OCI-LY1 (cell line): ENCODE measurements at regions not wholly inside any gene's neighbourhood (a gene's known extent, or its start where the extent isn't known, plus 50 kb on each side); places are given as distances from the start of the nearest gene placed in this dataset.

Source experiments
- CTCF ChIP-seq: fragments of 200-600 bp; sonication (generic), shearing (Covaris generic); IDR thresholded peaks from 2 replicates; pipeline ENCODE4 v1.5.1; 2017; ENCODE audit warnings: mild to moderate bottlenecking, antibody characterized with exemption, low read length, moderate library complexity, mixed read lengths
- EZH2 ChIP-seq: fragments of 200-600 bp; sonication (generic), shearing (Covaris generic); IDR thresholded peaks from 2 replicates; pipeline ENCODE4 v1.8.0; 2017; ENCODE audit warnings: borderline replicate concordance, mixed run types, mild to moderate bottlenecking, antibody characterized with exemption, low read length, moderate library complexity, mixed read lengths

GRCh38 chrX:16433021-16433420, 216.9 kb upstream of the S100G start:
- TF ChIP-seq CTCF (no peak), EZH2 (no peak)
